HT1080 (cell line): ENCODE measurements at regions not wholly inside any gene's neighbourhood (a gene's known extent, or its start where the extent isn't known, plus 50 kb on each side); places are given as distances from the start of the nearest gene placed in this dataset. TPM values are rescaled to one million over a fixed set of nuclear protein-coding genes. Genes with fewer than 3 reads are reported as not detected.

Experiments used
- DNase-seq: peaks from one replicate; pipeline ENCODE4 v3.0.0-alpha.2; 2015; ENCODE audit warnings: low read depth
- small RNA-seq: library from RNA; depleted of rRNA; stranded (forward); fragments of <200 nt; gene quantifications from one replicate; pipeline ENCODE3, GENCODE V24; 2014

GRCh38 chr3:130259166-130259874 is 86.2 kb upstream of the COL6A5 start:
- no peak for DNase-seq

- no peak for DNase-seq
Measured at GRCh38 chr3:130260918-130261317, 84.6 kb upstream of the COL6A5 start.

GRCh38 chr3:130263708-130264107 is 81.8 kb upstream of the COL6A5 start:
- DNase-seq, result no peak

GRCh38 chr3:130266817-130267216 is 78.7 kb upstream of the COL6A5 start:
- DNase-seq, result no peak

GRCh38 chr3:130276203-130276803 is 69.2 kb upstream of the COL6A5 start:
- peak; percentile 58 for DNase-seq

- no peak for DNase-seq
Measured at GRCh38 chr3:130288670-130289069, 56.8 kb upstream of the COL6A5 start.

- no peak for DNase-seq
Measured at GRCh38 chr3:130291148-130291547, 54.3 kb upstream of the COL6A5 start.

- DNase-seq, result no peak
Measured at GRCh38 chr3:130293247-130293646, 52.2 kb upstream of the COL6A5 start.

Small RNA genes in the stretch of these regions (small RNA-seq; reads per million reads assigned to genes)
- not detected for gene ENPP7P3
- not detected for gene SNRPCP8
